Psoas muscle (tissue), 7 donors: ENCODE measurements at regions not wholly inside any gene's neighbourhood (a gene's known extent, or its start where the extent isn't known, plus 50 kb on each side); places are given as distances from the start of the nearest gene placed in this dataset.

Experiments
- ATAC-seq, 4 donors: fragments of 200-7000 bp; cut with Tn5 transposase; one replicate each; pipeline ENCODE4 v1.9.1; 2020; ENCODE audit warnings: moderate library complexity in 3 of 4, mild to moderate bottlenecking in 2 of 4
- DNase-seq, 2 donors: peaks; one replicate each; pipeline ENCODE4 v3.0.0-alpha.2; 2020
- H3K27ac ChIP-seq: fragments of 200-600 bp; one replicate; pipeline ENCODE4 v1.8.0; 2022
- H3K27me3 ChIP-seq, 3 donors: fragments of 200-600 bp in 1 of 3; one replicate each; pipeline versions ENCODE4 v1.6.1 to v1.8.0; 2013 to 2022; ENCODE audit warnings: low read length in 2 of 3, mild to moderate bottlenecking in 2 of 3, moderate library complexity in 1 of 3; ENCODE audit not compliant: insufficient read depth in 3 of 3
- H3K36me3 ChIP-seq, 2 donors: fragments of 200-600 bp in 1 of 2; one replicate each; pipeline versions ENCODE4 v1.6.1 to v1.8.0; 2013 to 2022; ENCODE audit warnings: low read depth in 1 of 2, mild to moderate bottlenecking in 1 of 2, moderate library complexity in 1 of 2; ENCODE audit not compliant: insufficient read depth in 1 of 2
- H3K4me1 ChIP-seq: fragments of 200-600 bp; one replicate; pipeline ENCODE4 v1.8.0; 2022
- H3K4me3 ChIP-seq: fragments of 200-600 bp; one replicate; pipeline ENCODE4 v1.8.0; 2022; ENCODE audit warnings: mild to moderate bottlenecking
- H3K9me3 ChIP-seq: fragments of 200-600 bp; one replicate; pipeline ENCODE4 v1.8.0; 2022
- CTCF ChIP-seq: fragments of 200-600 bp; IDR thresholded peaks from one replicate; pipeline ENCODE4 v1.8.0; 2022; ENCODE audit warnings: antibody characterized with exemption
- WGBS, 3 donors: extraction: QIAGEN DNeasy Blood & Tissue Kit; methylation state at CpG; one replicate each; pipeline versions ENCODE4 v1.1.6 to v1.1.7; 2013; 5-methylcytosine and 5-hydroxymethylcytosine counted together
- intact Hi-C, 2 donors: fragments of 100-400 bp; cut with DNase I; formaldehyde crosslinking; loops; one replicate each; pipeline versions ENCODE4 v1.11.0 to v1.14.2; 2022
- donor health status: healthy with polysubstance abuse.
- donor health status: DM: no; HTN: no; CAD: no; lungs with moderate emphysema.
- donor health status: Bipolar disorder and iron deficiency.
- donor health status: healthy.
- donor health status: DM: yes; HTN: yes; CAD: no.
- donor health status: DM: no; HTN: no; CAD: no.
- donor health status: DM: yes; HTN: yes; CAD: no.

DNA sequence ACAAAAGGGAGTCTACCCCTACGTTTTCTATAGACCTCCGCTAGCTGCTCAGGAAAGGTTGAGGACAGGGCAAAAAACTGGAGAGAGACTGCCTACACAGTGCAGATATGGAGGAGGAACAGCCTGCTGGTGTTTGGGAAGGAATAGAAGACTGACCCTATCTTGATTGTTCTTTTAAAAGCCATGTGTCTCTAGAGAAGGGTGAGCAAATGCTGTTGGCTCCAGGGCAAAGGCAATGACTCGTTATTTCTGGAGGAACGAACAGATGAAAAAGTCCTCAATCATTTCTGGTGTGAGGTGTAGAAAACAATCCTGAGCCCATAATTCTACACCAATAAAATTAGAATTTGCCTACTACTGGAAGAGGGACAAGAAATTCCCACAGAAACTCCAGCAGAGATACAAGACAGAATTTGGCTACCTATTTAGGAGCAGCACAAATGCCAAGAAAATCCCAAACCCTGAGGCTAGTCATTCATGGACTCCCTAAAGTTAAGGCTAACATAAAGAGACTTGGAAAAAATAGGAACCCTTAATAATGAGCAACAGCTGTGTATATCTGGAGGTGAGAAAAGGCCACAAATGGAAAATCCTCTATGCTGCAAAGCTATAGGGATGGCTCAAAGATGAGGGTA lies 1206.3 kb upstream of the CNTN5 start:
- Histone ChIP-seq H3K27ac (no peak overlapping the region), H3K36me3 (no peaks in the 10 kb centered on the region), H3K4me1 (no peaks in the 10 kb centered on the region), H3K27me3 (no peaks in the 10 kb centered on the region), H3K9me3 (peaks cover 1% of the 10 kb centered on the region), H3K4me3 (no peak overlapping the region)
- WGBS, 3 donors: 61 to 73% (median 67%) methylated on average over 4 of the region's 4 CpGs
- no peak for DNase-seq
- ATAC-seq: no peak
- intact Hi-C loops: no loop called here
- TF ChIP-seq CTCF: no peak

DNA sequence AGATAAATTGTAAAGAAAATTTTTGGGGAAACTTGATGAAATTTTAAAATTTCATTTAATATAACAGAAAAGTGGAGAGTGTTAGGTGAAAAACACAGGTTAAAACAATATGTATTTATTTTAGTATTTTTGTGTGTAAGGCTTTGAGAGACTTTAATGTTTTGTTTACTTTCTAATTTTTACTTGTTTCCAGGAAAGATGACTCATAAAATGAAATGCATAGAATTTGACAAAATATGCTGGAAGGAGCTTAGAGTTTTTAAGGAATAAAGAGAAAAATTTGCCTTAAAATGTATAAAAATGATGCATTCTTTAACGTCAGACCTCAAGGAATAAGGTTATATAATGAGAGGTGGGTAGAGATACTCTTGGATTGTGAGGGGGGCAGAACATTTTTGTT lies 1205.1 kb upstream of the CNTN5 start:
- intact Hi-C loops: no loop called here
- Histone ChIP-seq H3K27me3 (no peaks in the 10 kb centered on the region), H3K27ac (no peak overlapping the region), H3K4me1 (no peaks in the 10 kb centered on the region), H3K4me3 (no peak overlapping the region), H3K9me3 (no peaks in the 10 kb centered on the region), H3K36me3 (no peaks in the 10 kb centered on the region)
- DNase-seq (no peak), ATAC-seq (no peak)
- TF ChIP-seq CTCF: no peak
- WGBS, 3 donors: 67 to 77% (median 72%) methylated on average over 1 of the region's 1 CpG

GRCh38 chr11:97832451-97832850 lies 1188.3 kb upstream of the CNTN5 start:
- no peak for TF ChIP-seq CTCF
- DNase-seq: no peak
- no peak overlapping the region for H3K27ac ChIP-seq
- no peaks in the 10 kb centered on the region for H3K9me3 ChIP-seq
- no peaks in the 10 kb centered on the region for H3K4me1 ChIP-seq
- intact Hi-C loops: no loop called here
- no peaks in the 10 kb centered on the region for H3K27me3 ChIP-seq
- no peak for ATAC-seq
- WGBS, 3 donors: 70 to 77% (median 70%) methylated on average over 4 of the region's 4 CpGs
- H3K36me3 ChIP-seq: no peaks in the 10 kb centered on the region
- H3K4me3 ChIP-seq: no peak overlapping the region

DNA sequence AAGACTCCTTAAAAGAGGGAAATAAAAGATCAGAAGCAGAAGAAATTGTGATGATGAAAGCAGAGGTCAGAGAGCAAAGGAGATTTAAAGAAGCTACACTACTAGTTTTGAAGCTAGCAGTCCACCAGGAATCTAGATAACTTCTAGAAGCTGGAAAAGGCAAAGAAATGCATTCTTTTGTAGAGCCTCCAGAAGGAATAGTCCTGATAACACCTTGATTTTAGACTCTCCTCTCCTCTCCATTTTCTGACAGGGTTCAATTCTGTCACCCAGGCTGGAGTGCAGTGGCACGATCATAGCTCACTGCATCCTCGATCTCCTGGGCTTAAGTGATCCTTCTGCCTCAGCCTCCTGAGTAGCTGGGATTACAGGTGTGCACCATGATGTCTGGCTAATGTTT lies 1187.3 kb upstream of the CNTN5 start:
- H3K4me3 ChIP-seq: no peak overlapping the region
- H3K9me3 ChIP-seq: no peaks in the 10 kb centered on the region
- no peak for TF ChIP-seq CTCF
- H3K27me3 ChIP-seq: no peaks in the 10 kb centered on the region
- no peaks in the 10 kb centered on the region for H3K36me3 ChIP-seq
- no peaks in the 10 kb centered on the region for H3K4me1 ChIP-seq
- H3K27ac ChIP-seq: no peak overlapping the region
- WGBS, 3 donors: 77 to 90% (median 86%) methylated on average over 2 of the region's 2 CpGs
- DNase-seq (no peak), ATAC-seq (no peak)
- intact Hi-C loops: no loop called here

GRCh38 chr11:97844016-97844415 lies 1176.7 kb upstream of the CNTN5 start:
- DNase-seq (no peak), ATAC-seq (no peak)
- intact Hi-C loops: no loop called here

More at GRCh38 chr11:97844016-97844415, 1176.7 kb upstream of the CNTN5 start:
- Histone ChIP-seq H3K9me3 (no peaks in the 10 kb centered on the region), H3K27me3 (no peaks in the 10 kb centered on the region), H3K4me1 (no peaks in the 10 kb centered on the region), H3K36me3 (no peaks in the 10 kb centered on the region), H3K4me3 (no peak overlapping the region), H3K27ac (no peak overlapping the region)
- TF ChIP-seq CTCF: no peak
